HL-60/S4 treated with phorbol 12-myristate 13-acetate at 8.2 ng/mL for 4 days and 3 days (cell line): ENCODE measurements at regions not wholly inside any gene's neighbourhood (a gene's known extent, or its start where the extent isn't known, plus 50 kb on each side); places are given as distances from the start of the nearest gene placed in this dataset.
"Not testable (repeated sequence)": the region's sequence is repeated elsewhere in the genome, so short reads cannot be mapped to it uniquely, and the experiment has no call there.

ENCODE experiments used
- in situ Hi-C: fragments of 300-500 bp; cut with MboI; formaldehyde crosslinking; loops from 2 replicates; pipeline ENCODE4 v1.15.0; 2022; ENCODE audit warnings: low sequenced_read_pairs

DNA sequence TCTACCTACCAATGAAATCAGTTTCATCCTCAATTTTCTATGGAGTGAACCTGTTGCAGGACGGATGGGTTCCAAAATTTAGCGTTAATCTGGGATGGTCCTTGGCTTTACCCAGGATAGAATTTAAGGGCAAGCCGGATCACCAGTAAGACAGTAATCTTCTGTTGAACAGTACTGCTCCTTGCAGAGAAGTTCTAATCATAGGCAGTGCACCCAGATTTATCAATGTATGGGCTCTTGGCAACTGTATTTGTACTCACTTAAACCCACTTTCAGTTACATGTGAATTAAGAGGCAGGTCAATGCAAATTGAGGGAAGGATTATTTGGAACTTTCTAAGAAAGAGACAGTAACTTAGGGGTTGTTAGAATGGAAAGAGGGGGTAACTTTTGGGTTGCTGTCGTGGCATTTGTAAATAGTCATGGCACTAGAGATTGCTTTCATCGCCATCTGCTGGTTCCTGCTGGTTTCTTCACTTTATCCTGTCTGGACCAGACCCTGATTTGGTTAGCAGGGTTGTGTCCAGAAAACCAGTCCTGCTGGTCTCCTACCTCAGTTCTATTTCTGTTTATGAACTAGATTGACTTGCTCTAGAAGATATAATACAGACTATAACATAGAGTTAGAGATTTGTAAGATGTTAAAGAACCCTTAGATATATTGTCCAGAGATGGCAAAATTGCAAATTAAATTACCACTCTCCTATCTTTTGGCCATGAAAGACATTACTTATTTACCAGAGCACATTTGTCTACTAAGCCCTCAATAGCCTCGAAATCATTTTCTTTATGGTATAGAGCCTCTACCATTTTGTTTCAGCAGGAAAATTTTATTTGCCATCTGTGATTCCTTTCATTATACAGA, 646.3 kb downstream of the UTRN start:
- in situ Hi-C loops: loop anchor here (10.0 kb wide), 1 partner anchor 347 kb away; no protein-coding TSS in a partner anchor

- in situ Hi-C loops: loop anchor here (10.0 kb wide), 1 partner anchor 348 kb away; no protein-coding TSS in a partner anchor
Observed at GRCh38 chr6:144932621-144933020, 647.5 kb downstream of the UTRN start.

DNA sequence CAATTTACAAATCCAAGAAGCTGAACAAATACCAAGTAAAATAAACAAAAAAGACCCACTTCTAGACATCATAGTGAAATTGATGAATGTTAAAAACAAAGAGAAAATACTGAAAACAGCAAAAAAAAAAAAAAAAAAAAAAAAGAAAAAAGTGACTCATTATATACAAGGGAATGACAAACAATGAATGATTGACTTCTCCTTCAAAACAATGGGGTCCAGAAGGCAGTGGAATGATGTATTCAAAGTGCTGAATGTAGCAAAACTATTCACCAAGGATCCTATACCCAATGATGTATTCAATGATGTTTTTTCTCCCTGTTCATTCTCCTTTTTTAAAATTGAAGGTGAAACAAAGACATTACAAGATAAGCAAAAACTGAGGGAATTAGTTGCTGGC, 650.0 kb downstream of the UTRN start:
- in situ Hi-C loops: loop anchor here (10.0 kb wide), 1 partner anchor 350 kb away; no protein-coding TSS in a partner anchor

DNA sequence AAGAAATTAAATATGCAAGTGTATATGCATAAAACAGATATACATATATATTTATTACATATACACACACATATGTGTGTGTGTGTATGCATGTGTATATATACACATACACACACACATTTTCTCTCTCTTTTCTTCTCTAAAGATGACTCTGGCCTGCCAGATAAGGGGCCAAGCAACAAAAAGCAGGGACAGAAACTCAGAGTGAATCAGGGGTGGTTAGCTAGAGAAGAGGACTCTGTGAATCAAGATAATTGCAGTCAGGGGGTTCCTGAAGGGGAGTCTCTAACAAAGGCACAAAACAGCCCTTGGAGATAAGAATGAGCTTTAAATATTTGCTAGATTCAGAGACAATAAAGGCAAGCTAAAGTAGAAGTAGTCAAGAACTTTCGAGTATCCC, 650.5 kb downstream of the UTRN start:
- in situ Hi-C loops: loop anchor here (10.0 kb wide), 1 partner anchor 351 kb away; no protein-coding TSS in a partner anchor

GRCh38 chr6:144936764-144937163, 651.6 kb downstream of the UTRN start:
- in situ Hi-C loops: loop anchor here (10.0 kb wide), 1 partner anchor 352 kb away; no protein-coding TSS in a partner anchor

DNA sequence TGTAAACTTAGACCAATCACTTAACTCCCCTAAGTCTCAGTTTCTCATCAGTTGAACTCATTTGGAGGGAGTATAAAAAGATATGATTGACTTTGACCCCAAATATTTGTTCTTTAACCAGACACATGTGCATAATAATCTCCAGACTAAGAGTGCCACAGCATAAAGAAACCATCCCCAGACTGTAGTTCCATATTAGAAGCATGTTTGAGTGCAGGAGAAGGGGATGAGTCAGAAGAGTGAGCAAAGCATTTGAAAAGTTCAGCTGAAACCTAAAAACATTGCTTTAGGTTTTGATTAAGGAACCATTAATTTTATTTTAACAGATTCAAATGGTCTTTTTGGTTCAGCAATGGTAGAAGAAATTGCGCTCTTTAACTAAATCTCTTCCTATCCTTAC, 654.8 kb downstream of the UTRN start:
- in situ Hi-C loops: loop anchor here (10.0 kb wide), 1 partner anchor 355 kb away; no protein-coding TSS in a partner anchor

DNA sequence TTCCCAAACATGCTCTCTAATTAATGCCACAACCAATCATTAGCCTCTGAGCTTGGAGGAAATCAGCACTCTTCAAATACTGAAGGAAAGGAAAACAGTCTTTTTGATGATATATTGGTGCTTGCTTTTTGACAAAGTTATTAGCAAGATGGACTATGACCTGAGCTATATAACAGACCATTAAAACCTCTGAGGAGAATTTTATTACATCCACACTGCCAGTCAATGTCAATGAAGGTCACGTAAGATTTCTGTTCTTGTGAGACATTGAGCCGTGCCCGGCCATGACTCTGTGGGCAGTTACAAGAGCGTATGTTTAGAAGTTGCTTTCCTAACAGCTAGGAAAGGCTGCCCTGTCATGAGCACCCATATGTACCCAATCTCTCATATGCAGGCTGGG, 659.0 kb downstream of the UTRN start:
- in situ Hi-C loops: no loop called here

DNA sequence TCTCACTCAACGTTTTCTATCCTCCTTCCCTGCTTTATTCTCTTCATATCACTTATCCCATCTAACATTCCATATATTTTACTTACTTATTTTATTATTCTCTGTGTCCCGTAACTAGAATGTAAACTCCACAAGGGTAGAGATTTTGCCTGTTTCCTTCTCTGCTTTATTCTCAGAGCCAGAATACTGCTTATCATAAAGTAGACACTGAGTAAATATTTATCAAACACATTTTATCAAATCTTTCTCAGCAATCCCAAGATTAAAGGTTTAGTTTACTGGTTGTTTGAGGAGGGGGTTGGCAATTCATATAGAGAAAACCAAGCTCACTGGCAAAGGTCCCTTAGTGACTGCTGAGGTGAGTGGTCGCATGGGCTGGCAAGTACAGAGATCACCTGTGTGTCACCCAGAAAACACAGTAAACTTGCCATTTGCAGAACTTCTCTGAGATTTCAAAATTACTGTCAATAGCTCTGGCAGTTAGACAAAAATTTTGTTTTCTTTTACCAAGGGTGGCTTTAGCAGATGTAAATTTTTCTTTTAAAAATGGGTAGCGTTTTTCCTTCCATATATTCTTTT, 662.4 kb downstream of the UTRN start:
- in situ Hi-C loops: no loop called here

DNA sequence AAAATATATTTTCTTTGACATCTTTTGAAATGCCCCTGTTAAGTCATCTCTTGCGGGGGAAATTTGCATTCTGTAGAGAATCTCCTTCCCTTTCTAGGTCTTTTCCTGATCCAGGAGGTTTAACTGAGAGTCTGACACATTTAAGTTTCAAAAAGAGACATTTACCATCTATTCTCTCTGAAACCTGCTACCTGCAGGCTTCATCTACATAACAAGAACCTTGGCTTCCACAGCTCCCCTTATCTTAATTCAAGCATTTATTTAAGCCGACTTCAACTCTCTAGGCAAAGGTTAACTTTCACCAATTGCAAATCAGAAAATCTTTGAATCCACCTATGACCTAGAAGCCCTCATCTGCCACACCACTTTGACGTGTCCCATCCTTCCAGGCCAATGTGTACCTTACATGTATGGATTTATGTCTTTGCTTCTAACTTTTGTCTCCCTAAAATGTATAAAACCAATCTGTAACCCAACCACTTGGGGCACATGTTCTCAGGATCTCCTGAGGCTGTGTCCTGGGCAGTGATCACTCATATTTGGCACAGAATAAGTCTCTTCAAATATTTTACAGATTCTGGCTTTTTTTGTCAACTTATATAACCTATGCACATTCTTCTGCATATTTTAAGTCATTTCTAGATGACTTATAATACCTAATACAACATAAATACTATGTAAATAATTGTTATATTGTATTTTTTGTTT, 666.7 kb downstream of the UTRN start:
- in situ Hi-C loops: no loop called here

DNA sequence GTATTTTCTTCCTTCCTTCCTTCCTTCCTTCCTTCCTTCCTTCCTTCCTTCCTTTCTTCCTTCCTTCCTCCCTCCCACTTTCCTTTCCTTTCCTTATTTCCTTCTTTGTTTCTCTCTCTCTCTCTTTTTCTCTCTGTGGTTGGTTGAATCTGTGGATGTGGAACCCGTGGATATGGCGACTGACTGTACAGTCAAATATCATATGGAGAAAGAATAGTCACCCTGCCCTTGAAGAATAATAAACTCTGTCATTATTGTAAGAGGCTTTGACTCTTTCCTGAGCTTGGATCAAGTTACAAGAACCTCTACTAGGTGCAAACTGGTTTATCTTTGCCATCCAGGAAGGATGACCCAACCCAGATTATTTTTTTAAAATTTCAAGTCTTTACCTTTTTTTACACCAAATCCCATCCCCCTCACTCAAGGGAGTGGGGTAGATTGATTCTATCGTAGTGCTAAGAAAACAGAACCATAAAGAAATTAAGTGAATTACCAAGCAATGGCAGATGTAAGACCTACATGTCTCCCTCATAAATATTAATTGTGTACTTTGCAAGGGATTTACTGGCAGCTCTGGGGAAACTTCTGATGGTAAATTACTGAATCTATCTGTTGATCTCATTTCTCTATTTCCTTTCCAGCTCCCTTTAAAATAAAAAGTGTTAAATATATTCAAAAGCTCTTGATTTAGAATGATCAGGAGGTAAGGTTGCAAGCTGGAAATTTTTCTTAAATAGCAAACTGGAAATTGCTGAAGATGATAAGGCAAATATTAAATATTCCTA, 667.5 kb downstream of the UTRN start:
- in situ Hi-C loops: no loop called here

DNA sequence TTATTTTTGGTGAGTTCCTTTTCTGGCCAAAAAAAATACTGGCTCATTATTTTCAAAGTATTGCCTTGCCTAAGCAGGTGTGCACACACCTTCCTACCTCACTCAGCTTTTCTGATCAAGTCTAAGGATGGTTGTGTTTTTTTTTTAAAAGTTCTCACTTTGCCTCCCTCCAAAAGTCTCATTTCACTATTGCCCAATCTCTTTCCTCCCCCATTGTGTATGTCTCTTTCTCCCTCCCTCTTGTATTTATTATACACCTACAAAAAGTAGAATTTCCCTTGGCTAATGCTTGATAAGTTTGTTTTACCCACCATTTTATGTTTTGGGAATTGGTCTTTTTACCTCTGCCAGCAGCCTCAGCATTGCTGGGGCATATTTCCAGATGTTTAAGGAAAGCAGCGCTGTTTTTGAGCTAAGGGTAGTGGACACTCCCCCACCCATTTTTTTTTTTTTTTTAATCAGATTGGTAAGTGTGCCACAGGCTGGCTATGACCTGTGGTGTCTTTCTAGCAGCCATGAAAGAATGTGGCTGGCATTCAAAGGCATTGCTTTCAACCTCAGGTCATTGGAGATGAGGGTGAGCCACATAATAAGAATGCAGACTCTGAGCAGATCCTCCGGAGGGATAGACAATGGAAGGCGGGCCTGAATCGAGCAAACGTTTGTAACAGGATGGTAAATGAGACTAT, 668.6 kb downstream of the UTRN start:
- in situ Hi-C loops: no loop called here

DNA sequence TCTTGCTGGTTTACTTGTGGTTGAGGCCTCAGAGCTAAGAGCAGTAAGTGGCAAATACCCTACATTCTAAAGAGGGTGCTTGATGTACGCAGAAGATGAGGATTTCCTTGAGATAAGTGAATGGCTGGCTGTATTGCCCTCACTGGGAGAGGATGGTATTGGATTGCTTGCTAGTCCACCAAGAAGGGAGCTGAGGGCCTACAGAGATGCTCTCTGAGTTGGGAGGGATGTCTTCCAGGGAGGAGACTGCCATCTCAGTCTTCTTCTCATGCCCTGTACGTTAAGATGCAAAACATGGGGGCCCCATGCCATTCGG, 669.1 kb downstream of the UTRN start:
- in situ Hi-C loops: no loop called here

DNA sequence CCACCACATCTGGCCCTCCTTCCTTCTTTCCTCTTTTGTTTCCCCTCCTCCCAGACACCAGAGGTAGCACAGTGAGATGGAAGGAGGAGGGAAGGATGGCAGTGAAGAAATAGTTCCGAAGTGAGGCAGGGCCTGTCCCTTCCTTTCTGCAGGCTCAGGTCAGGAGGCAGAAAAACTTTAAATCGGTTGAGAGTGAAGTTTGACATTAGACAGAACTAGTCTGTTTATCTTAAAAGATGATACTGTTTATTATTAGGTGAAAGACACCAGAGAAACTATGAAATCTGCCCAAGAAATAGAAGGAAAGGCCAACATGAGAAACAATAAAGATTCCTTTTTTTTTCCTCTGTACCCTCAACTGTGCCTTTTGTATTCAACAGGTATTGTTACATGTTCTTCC, 670.3 kb downstream of the UTRN start:
- in situ Hi-C loops: no loop called here

DNA sequence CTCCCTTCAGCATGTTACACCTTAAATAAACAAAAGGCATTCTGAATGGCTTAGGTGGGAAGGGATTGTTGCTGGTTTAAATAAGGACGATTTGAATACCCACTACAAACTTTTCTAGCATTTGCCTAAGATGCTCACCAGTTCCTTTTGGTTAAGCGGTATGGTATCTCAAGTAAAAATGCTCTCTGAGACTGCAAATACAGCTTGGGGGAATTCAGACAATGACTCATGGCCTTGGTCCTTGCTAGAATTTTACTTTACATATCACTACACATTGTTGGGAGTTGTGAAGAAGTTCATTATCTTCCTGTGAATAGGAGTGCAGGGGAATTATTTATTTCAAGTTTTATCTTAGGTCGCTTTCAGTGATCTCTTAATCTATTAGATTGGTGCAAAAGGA, 670.7 kb downstream of the UTRN start:
- in situ Hi-C loops: no loop called here

DNA sequence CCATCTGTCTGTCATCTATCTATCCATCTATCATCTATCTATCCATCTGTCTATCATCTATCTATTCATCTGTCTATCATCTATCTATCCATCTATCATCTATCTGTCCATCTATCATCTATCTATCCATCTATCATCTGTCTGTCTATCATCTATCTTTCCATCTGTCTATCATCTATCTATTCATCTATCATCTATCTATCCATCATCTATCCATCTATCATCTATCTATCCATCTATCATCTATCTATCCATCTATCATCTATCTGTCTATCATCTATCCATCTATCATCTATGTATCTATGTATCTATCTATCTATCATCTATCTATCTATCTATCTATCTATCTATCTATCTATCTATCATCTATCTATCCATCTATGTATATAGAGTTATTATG, 671.6 kb downstream of the UTRN start:
- in situ Hi-C loops: not testable (repeated sequence)

GRCh38 chr6:144957236-144957937, 672.3 kb downstream of the UTRN start:
- in situ Hi-C loops: no loop called here

GRCh38 chr6:144969154-144969553, 684.0 kb downstream of the UTRN start:
- in situ Hi-C loops: no loop called here

GRCh38 chr6:144969602-144970272, 684.6 kb downstream of the UTRN start:
- in situ Hi-C loops: no loop called here

DNA sequence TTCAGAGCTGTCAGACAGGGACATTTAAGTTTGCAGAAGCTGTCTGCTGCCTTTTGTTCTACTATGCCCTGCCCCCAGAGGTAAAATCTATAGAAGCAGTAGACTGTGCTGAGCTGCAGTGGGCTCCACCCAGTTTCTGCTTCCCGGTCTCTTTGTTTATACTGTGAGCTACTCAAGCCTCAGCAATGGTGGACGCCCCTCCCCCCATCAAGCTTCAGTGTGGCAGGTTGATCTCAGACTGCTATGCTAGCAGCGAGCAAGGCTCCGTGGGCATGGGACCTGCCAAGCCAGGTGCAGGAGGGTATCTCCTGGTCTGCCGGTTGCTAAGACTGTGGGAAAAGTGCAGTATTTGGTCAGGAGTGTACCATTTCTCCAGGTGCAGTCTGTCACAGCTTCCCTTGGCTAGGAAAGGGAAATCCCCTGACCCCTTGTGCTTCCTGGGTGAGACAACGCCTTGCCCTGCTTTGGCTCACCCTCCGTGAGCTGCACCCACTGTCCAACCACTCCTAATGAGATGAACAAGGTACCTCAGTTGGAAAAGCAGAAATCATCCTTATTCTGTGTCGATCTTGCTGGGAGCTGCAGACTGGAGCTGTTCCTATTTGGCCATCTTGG, 692.2 kb downstream of the UTRN start:
- in situ Hi-C loops: not testable (repeated sequence)
